Sigmoid colon (tissue), 6 donors: ENCODE measurements at regions not wholly inside any gene's neighbourhood (a gene's known extent, or its start where the extent isn't known, plus 50 kb on each side); places are given as distances from the start of the nearest gene placed in this dataset.
A peak's percentile ranks its signal among the peaks of the same experiment; 100 is the strongest.

ENCODE experiments used
- DNase-seq: peaks from one replicate; pipeline ENCODE4 v3.0.0-alpha.2; 2019
- H3K27ac ChIP-seq, 4 donors: fragments of 200-600 bp; sonication (generic); one replicate each; pipeline ENCODE4 v1.5.1; 2016 to 2019; ENCODE audit warnings: mild to moderate bottlenecking in 1 of 4
- H3K27me3 ChIP-seq, 3 donors: fragments of 200-600 bp; sonication (generic); one replicate each; pipeline ENCODE4 v1.5.1; 2019; ENCODE audit warnings: mild to moderate bottlenecking in 1 of 3
- H3K36me3 ChIP-seq, 4 donors: fragments of 200-600 bp; sonication (generic); one replicate each; pipeline ENCODE4 v1.5.1; 2016 to 2019
- H3K4me1 ChIP-seq, 4 donors: fragments of 200-600 bp; sonication (generic); one replicate each; pipeline ENCODE4 v1.5.1; 2017 to 2019
- H3K4me3 ChIP-seq, 4 donors: fragments of 200-600 bp; sonication (generic); one replicate each; pipeline ENCODE4 v1.5.1; 2017 to 2019; ENCODE audit warnings: mild to moderate bottlenecking in 2 of 4, moderate library complexity in 1 of 4
- H3K9me3 ChIP-seq, 4 donors: fragments of 200-600 bp in 3 of 4; sonication (generic) in 3 of 4; one replicate each; pipeline versions ENCODE4 v1.5.1 to v1.6.1; 2013 to 2019
- EP300 ChIP-seq, 4 donors: sonication (generic); formaldehyde crosslinking; IDR thresholded peaks; one replicate each; pipeline ENCODE4 v1.6.1; 2017; ENCODE audit warnings: antibody characterized with exemption in 4 of 4
- POLR2A ChIP-seq, 2 donors: fragments of 450-650 bp; IDR thresholded peaks; one replicate each; pipeline ENCODE4 v1.6.1; 2016; ENCODE audit warnings: antibody characterized with exemption in 2 of 2, mild to moderate bottlenecking in 2 of 2, moderate library complexity in 2 of 2
- POLR2AphosphoS5 ChIP-seq, 4 donors: sonication (generic); formaldehyde crosslinking; IDR thresholded peaks; one replicate each; pipeline ENCODE4 v1.6.1; 2017; ENCODE audit warnings: antibody characterized with exemption in 4 of 4
- WGBS, 2 donors: extraction: QIAGEN DNeasy Blood & Tissue Kit; methylation state at CpG; one replicate each; pipeline ENCODE4 v1.1.7; 2013; 5-methylcytosine and 5-hydroxymethylcytosine counted together
- intact Hi-C: fragments of 100-400 bp; cut with DNase I; formaldehyde crosslinking; loops from one replicate; pipeline ENCODE4 v1.15.1; 2023
- TF ChIP-seq, protein P1 (sequence below), 4 experiments: fragments of 450-650 bp in 3 of 4; fragments of 200-600 bp in 1 of 4; IDR thresholded peaks; one replicate each; pipeline ENCODE4 v1.5.1; 2016 to 2019; ENCODE audit warnings: antibody characterized with exemption in 4 of 4, mild to moderate bottlenecking in 3 of 4, moderate library complexity in 2 of 4
- donor health status: healthy with polysubstance abuse.
- donor health status: healthy.

DNA sequence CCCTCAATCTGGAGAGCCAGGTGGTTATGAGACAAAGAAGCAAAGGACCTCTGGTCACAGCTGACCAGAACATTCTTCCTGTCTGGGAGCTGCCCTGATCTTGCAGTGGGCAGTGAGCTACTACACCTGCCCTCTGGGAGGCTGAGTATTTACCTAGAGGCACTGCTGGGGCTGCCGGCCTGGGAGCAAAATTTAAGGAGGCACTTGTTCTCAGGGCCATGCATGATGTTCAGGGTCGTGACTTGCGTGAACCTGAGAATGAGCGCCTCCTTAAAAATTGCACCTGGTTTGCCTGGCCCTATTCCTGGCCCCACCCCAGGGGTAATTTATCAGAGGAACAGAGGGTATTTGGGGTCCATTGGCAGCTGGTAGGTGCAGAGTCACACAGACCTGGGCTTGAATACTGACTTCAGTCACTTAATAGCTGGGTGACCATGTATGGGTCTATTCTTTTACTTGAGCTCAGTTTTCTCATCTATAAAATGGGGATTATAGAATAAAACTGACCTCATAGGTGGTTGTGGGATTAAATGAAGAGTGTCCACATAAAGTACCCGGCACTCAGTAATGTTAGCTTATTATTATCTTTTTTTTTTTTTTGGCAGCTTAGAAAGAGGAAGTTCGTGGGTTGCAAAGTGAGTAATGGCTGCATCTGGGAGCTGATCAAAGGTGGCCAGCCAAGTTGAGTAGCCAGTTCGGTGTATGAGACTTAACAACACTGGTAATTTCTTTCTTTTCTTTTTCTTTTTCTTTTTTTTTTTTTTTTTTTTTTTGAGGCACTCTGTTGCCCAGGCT lies 107.4 kb upstream of the MED13L start:
- H3K27ac ChIP-seq, result no peak overlapping the region
- TF ChIP-seq, protein P1, sequence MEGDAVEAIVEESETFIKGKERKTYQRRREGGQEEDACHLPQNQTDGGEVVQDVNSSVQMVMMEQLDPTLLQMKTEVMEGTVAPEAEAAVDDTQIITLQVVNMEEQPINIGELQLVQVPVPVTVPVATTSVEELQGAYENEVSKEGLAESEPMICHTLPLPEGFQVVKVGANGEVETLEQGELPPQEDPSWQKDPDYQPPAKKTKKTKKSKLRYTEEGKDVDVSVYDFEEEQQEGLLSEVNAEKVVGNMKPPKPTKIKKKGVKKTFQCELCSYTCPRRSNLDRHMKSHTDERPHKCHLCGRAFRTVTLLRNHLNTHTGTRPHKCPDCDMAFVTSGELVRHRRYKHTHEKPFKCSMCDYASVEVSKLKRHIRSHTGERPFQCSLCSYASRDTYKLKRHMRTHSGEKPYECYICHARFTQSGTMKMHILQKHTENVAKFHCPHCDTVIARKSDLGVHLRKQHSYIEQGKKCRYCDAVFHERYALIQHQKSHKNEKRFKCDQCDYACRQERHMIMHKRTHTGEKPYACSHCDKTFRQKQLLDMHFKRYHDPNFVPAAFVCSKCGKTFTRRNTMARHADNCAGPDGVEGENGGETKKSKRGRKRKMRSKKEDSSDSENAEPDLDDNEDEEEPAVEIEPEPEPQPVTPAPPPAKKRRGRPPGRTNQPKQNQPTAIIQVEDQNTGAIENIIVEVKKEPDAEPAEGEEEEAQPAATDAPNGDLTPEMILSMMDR (IDR thresholded peaks at IDR 0.05), result no peak
- no peak for TF ChIP-seq EP300 (IDR thresholded peaks at IDR 0.05)
- no peak for TF ChIP-seq POLR2A (IDR thresholded peaks at IDR 0.05)
- no peak for TF ChIP-seq POLR2AphosphoS5 (IDR thresholded peaks at IDR 0.05)
- intact Hi-C loops, result no loop called here
- no peak overlapping the region for H3K4me3 ChIP-seq
- peaks cover 0 to 45% (median 24%) of the 10 kb centered on the region in 4 donors for H3K4me1 ChIP-seq
- 30 to 48% methylated on average over 7 of the region's 7 CpGs for WGBS, 2 donors
- no peak for DNase-seq
- H3K36me3 ChIP-seq, result no peaks in the 10 kb centered on the region
- H3K9me3 ChIP-seq, result no peaks in the 10 kb centered on the region
- H3K27me3 ChIP-seq, result no peaks in the 10 kb centered on the region

DNA sequence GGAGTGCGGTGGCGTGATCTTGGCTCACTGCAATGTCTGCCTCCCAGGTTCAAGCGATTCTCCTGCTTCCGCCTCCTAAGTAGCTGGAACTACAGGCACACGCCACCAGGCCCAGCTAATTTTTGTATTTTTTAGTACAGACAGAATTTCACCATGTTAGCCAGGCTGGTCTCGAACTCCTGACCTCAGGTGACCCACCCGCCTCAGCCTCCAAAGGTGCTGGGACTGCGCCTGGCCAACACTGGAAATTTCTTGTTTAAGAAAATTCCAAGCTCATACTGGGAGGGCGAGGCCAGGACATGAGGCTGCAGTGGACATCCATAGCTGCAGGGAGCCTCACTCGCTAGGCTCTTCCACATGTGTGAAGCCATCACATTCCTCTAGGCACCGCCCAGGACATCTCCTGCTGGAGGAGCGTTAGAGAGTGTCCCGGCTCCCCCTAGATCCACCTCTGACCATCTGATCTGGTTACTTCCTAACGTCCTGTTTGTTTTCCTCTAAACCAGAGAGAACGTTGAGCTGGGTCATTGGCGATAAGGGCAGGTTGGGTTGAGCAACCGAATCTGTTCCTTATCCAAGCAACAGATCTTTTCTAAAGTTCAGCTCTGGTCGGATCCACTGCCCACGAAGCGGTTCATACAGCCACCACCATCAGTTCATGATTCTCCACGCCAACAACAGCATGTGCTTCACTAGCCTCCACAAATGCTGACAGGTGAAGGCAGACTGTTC lies 108.2 kb upstream of the MED13L start:
- no peaks in the 10 kb centered on the region for H3K36me3 ChIP-seq
- H3K27me3 ChIP-seq, result no peaks in the 10 kb centered on the region
- no peak overlapping the region for H3K27ac ChIP-seq
- H3K4me3 ChIP-seq, result no peak overlapping the region
- no peak for DNase-seq
- intact Hi-C loops, result no loop called here
- H3K9me3 ChIP-seq, result no peaks in the 10 kb centered on the region
- TF ChIP-seq POLR2AphosphoS5 (IDR thresholded peaks at IDR 0.05) (no peak), POLR2A (IDR thresholded peaks at IDR 0.05) (no peak), EP300 (IDR thresholded peaks at IDR 0.05) (no peak)
- TF ChIP-seq, protein P1 (IDR thresholded peaks at IDR 0.05), result no peak
- 89 to 90% methylated on average over 21 of the region's 21 CpGs for WGBS, 2 donors
- H3K4me1 ChIP-seq, result peaks cover 0 to 51% (median 27%) of the 10 kb centered on the region in 4 donors

DNA sequence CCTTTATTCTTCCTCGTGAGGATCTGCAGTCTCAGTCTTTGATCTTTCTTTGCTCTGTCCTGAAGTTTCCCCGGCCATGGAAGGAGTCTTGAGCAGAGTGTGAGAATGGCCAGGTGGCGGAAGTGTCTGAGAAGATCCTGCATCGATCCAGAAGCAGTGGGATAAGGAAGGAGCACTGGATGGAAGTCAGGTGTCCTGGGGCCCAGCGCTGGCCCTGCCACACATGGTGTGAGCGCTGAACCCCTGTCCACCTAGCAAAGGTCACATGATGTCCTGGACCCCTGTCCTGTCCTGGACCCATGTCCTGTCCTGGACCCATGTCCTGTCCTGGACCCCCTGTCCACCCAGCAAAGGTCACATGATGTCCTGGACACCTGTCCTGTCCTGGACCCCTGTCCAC lies 111.8 kb upstream of the MED13L start:
- peak overlapping the region in 2 of 4 donors; percentile 25 to 43 for H3K27ac ChIP-seq

DNA sequence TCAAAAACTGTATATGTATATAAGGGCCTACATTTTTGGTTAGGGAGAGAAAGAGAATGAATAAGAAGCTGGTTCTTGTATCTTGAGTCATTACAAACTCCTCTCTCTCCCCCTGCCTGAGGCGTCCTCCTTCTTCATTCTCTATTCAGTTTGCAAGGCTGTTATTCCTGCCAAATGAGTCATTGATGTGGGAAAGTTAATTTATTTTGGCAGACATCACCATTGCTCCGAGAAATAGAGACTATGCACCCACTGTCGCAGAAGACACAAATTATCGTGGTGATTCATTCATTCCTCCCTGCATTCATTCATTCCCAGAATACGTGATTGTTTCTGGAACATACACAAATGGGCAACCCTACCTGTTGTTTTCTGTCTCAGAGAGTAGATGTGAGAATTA lies 112.5 kb upstream of the MED13L start:
- WGBS, 2 donors, result 70 to 71% methylated on average over 5 of the region's 5 CpGs
- intact Hi-C loops, result no loop called here
- Histone ChIP-seq H3K4me3 (no peak overlapping the region), H3K4me1 (peaks cover 0 to 17% (median 8%) of the 10 kb centered on the region in 4 donors), H3K27ac (peak overlapping the region in 1 of 4 donors; percentile 43), H3K36me3 (no peaks in the 10 kb centered on the region), H3K27me3 (no peaks in the 10 kb centered on the region), H3K9me3 (no peaks in the 10 kb centered on the region)
- TF ChIP-seq POLR2AphosphoS5 (IDR thresholded peaks at IDR 0.05), result peak in 2 of 4 donors; percentile 34 to 82
- peak in 2 of 4 donors; percentile 2 to 64 for TF ChIP-seq EP300 (IDR thresholded peaks at IDR 0.05)
- no peak for TF ChIP-seq POLR2A (IDR thresholded peaks at IDR 0.05)
- DNase-seq, result no peak

More for the DNA sequence above, 111.8 kb upstream of the MED13L start:
- Histone ChIP-seq H3K36me3 (no peaks in the 10 kb centered on the region), H3K27me3 (no peaks in the 10 kb centered on the region), H3K4me1 (peaks cover 0 to 23% (median 8%) of the 10 kb centered on the region in 4 donors), H3K9me3 (no peaks in the 10 kb centered on the region), H3K4me3 (no peak overlapping the region)
- TF ChIP-seq EP300 (IDR thresholded peaks at IDR 0.05) (no peak), POLR2A (IDR thresholded peaks at IDR 0.05) (no peak), POLR2AphosphoS5 (IDR thresholded peaks at IDR 0.05) (no peak)
- TF ChIP-seq, protein P1 (IDR thresholded peaks at IDR 0.05), result no peak
- WGBS, 2 donors, result 81 to 88% methylated on average over 6 of the region's 6 CpGs
- intact Hi-C loops, result no loop called here
- no peak for DNase-seq
